DND-41 (cell line): ENCODE measurements at regions not wholly inside any gene's neighbourhood (a gene's known extent, or its start where the extent isn't known, plus 50 kb on each side); places are given as distances from the start of the nearest gene placed in this dataset.

ENCODE experiments used
- ATAC-seq: fragments of 200-7000 bp; cut with Tn5 transposase; 3 replicates; pipeline ENCODE4 v1.9.1; 2021; ENCODE audit warnings: low read depth; ENCODE audit not compliant: insufficient read depth
- DNase-seq: peaks from one replicate; pipeline ENCODE4 v3.0.0-alpha.2; 2020
- H2AFZ ChIP-seq: 2 replicates; pipeline ENCODE4 v1.6.0; 2012; ENCODE audit warnings: low read depth, low read length
- H3K27ac ChIP-seq: 2 replicates; pipeline ENCODE4 v1.5.1; 2012; ENCODE audit warnings: low read length, inconsistent platforms
- H3K27me3 ChIP-seq: fragments of 200-600 bp; sonication (generic); 2 replicates; pipeline ENCODE4 v1.6.0; 2012; ENCODE audit warnings: low read length, mild to moderate bottlenecking, inconsistent platforms; ENCODE audit not compliant: insufficient read depth, poor library complexity
- H3K36me3 ChIP-seq: 2 replicates; pipeline ENCODE4 v1.5.1; 2012; ENCODE audit warnings: low read length, inconsistent platforms; ENCODE audit not compliant: insufficient read depth
- H3K4me1 ChIP-seq: 2 replicates; pipeline ENCODE4 v1.5.1; 2012; ENCODE audit warnings: mild to moderate bottlenecking, low read length; ENCODE audit not compliant: insufficient read depth
- H3K4me2 ChIP-seq: 2 replicates; pipeline ENCODE4 v1.6.0; 2012; ENCODE audit warnings: mild to moderate bottlenecking, moderate library complexity, low read length, inconsistent platforms; ENCODE audit not compliant: insufficient read depth
- H3K4me3 ChIP-seq, 2 experiments: fragments of 200-600 bp in 1 of 2; shearing (Covaris generic) in 1 of 2; 2 replicates each; pipeline ENCODE4 v1.5.1; 2012 to 2016; ENCODE audit warnings: inconsistent platforms in 2 of 2, low read length in 2 of 2, mild to moderate bottlenecking in 2 of 2, low read depth in 1 of 2, moderate library complexity in 1 of 2
- H3K79me2 ChIP-seq: 2 replicates; pipeline ENCODE4 v1.6.0; 2012; ENCODE audit warnings: low read length, inconsistent platforms; ENCODE audit not compliant: insufficient read depth
- H3K9ac ChIP-seq: 2 replicates; pipeline ENCODE4 v1.6.0; 2012; ENCODE audit warnings: low read depth, mild to moderate bottlenecking, inconsistent platforms, low read length, moderate library complexity
- H3K9me3 ChIP-seq: 2 replicates; pipeline ENCODE4 v1.5.1; 2012; ENCODE audit warnings: low read length, moderate library complexity, mild to moderate bottlenecking, inconsistent platforms; ENCODE audit not compliant: insufficient read depth, severe bottlenecking
- H4K20me1 ChIP-seq: 2 replicates; pipeline ENCODE4 v1.6.0; 2012; ENCODE audit warnings: low read length; ENCODE audit not compliant: insufficient read depth
- EZH2 ChIP-seq: IDR thresholded peaks from 3 replicates; pipeline ENCODE4 v1.6.1; 2012; ENCODE audit warnings: borderline replicate concordance, low read depth, mild to moderate bottlenecking, moderate library complexity, low read length, inconsistent platforms; ENCODE audit not compliant: severe bottlenecking
- TF ChIP-seq, protein P1 (sequence below): IDR thresholded peaks from 2 replicates; pipeline ENCODE4 v1.5.1; 2012; ENCODE audit warnings: borderline replicate concordance, low read length, moderate library complexity, mild to moderate bottlenecking; ENCODE audit not compliant: poor library complexity, severe bottlenecking; ENCODE audit errors: extremely low read depth

DNA sequence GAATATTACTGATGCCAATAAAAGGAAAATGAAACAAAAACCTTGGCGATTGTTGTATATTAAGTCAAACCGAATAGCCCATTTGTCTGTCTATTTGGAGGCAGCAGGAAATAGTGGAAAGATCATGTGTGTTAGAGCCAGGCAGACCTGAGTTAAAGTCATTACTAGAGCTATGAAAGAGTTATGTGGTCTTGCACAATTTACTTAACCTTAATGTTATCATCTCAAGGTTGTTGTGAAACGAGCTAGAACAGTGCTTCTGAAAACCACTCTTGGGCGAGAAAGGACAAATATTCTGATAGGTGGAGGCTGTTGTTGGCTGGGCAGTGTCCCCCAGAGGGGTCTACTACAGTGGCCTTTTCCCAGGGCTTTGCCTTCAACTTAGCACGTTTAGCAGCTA, 60.0 kb upstream of the NUP160 start:
- Histone ChIP-seq H2AFZ (no peak overlapping the region), H3K4me2 (no peak overlapping the region)
- DNase-seq = no peak

DNA sequence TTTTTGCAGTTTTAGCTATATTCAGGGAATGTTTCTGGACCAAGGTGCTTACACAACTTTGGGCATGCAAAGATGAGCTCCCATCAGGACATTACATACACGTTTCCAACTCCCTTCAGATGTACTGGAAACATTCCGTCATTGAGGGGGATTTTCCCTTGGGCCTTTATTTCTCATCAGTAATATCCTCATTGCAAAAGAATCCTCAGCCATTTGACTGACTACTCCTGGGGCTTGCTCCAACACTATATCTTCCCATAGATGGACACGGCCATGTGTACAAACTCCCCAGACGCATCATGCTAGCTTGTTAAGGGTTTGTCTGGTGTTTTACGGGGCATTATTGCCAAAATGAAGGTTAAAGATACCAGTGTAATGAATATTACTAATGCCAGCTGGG, 59.3 kb upstream of the NUP160 start:
- no peak overlapping the region for H3K27ac ChIP-seq
- no peak for DNase-seq

More for the DNA sequence above, 60.0 kb upstream of the NUP160 start:
- TF ChIP-seq, protein P1, sequence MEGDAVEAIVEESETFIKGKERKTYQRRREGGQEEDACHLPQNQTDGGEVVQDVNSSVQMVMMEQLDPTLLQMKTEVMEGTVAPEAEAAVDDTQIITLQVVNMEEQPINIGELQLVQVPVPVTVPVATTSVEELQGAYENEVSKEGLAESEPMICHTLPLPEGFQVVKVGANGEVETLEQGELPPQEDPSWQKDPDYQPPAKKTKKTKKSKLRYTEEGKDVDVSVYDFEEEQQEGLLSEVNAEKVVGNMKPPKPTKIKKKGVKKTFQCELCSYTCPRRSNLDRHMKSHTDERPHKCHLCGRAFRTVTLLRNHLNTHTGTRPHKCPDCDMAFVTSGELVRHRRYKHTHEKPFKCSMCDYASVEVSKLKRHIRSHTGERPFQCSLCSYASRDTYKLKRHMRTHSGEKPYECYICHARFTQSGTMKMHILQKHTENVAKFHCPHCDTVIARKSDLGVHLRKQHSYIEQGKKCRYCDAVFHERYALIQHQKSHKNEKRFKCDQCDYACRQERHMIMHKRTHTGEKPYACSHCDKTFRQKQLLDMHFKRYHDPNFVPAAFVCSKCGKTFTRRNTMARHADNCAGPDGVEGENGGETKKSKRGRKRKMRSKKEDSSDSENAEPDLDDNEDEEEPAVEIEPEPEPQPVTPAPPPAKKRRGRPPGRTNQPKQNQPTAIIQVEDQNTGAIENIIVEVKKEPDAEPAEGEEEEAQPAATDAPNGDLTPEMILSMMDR = no peak
- TF ChIP-seq EZH2 = no peak
- no peak overlapping the region for H3K27ac ChIP-seq
- no peaks in the 10 kb centered on the region for H3K4me1 ChIP-seq
- no peaks in the 10 kb centered on the region for H4K20me1 ChIP-seq
- no peaks in the 10 kb centered on the region for H3K36me3 ChIP-seq
- H3K4me3 ChIP-seq = no peak overlapping the region
- H3K79me2 ChIP-seq = no peaks in the 10 kb centered on the region
- no peaks in the 10 kb centered on the region for H3K9me3 ChIP-seq
- ATAC-seq = no peak
- no peaks in the 10 kb centered on the region for H3K27me3 ChIP-seq
- no peak overlapping the region for H3K9ac ChIP-seq

DNA sequence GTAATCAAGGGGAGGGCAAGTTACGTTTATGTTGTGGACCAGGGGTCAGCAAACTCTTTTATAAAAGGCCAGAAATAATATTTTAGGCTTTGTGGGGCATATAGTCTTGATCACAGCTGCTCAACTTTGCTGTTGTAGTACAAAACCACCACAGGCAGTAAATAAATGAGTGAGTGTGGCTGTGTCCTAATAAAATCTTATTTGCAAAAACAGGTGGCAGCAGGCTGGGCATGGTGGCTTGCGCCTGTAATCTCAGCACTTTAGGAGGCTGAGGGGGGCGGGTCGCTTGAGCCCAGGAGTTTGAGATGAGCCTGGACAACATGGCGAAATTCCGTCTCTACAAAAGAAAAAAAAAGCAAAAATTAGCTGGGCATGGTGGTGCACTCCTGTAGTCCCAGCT, 57.9 kb upstream of the NUP160 start:
- H3K27ac ChIP-seq = no peak overlapping the region
- H3K4me2 ChIP-seq = no peak overlapping the region
- H3K36me3 ChIP-seq = no peaks in the 10 kb centered on the region
- no peaks in the 10 kb centered on the region for H3K79me2 ChIP-seq
- H2AFZ ChIP-seq = no peak overlapping the region
- H3K27me3 ChIP-seq = no peaks in the 10 kb centered on the region
- no peak overlapping the region for H3K9ac ChIP-seq
- H3K9me3 ChIP-seq = no peaks in the 10 kb centered on the region
- no peak for ATAC-seq
- H3K4me3 ChIP-seq = no peak overlapping the region
- no peak for DNase-seq
- no peak for TF ChIP-seq EZH2
- TF ChIP-seq, protein P1 = no peak
- no peaks in the 10 kb centered on the region for H4K20me1 ChIP-seq
- H3K4me1 ChIP-seq = no peaks in the 10 kb centered on the region

More for the DNA sequence above, 59.3 kb upstream of the NUP160 start:
- no peaks in the 10 kb centered on the region for H3K36me3 ChIP-seq
- no peaks in the 10 kb centered on the region for H3K9me3 ChIP-seq
- H3K27me3 ChIP-seq = no peaks in the 10 kb centered on the region
- no peaks in the 10 kb centered on the region for H4K20me1 ChIP-seq
- no peak overlapping the region for H3K4me2 ChIP-seq
- TF ChIP-seq EZH2 = no peak
- TF ChIP-seq, protein P1 = no peak
- no peak overlapping the region for H2AFZ ChIP-seq
- H3K4me3 ChIP-seq = no peak overlapping the region
- H3K79me2 ChIP-seq = no peaks in the 10 kb centered on the region
- ATAC-seq = no peak
- no peak overlapping the region for H3K9ac ChIP-seq
- H3K4me1 ChIP-seq = no peaks in the 10 kb centered on the region

DNA sequence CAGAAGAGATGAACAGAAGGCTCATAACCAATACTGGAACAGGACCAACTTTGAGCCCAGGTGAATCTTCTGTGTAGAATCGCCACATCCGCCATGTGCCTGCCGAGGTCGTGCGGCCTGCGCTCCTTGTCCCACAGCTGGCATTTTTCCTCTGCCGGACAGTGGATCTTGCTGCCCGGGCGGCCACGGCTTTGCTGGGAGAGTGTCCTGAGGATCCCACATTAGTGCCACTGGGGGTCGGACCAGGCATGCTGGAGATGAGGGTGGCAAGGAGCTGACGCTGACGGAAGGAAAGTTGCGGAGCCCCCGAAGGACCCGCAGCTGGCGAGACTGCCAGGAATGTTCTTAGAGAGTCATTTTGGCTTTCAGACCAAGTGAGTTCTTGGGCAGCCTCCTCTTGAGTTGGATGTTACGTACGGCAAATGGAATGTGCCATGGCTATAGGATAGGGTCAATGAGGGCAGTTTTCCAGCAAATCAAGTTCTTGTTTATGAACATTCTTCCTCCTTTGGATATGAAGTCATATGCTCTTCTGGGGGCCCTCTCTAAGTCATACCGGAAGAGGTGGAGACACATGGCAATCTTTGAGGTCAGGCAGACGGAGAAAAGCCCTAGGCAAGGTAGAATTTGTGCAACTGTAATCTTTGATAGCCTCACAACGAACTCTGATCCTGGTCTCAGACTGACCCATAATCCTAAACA, 57.4 kb upstream of the NUP160 start:
- no peaks in the 10 kb centered on the region for H3K4me1 ChIP-seq
- H3K9me3 ChIP-seq = no peaks in the 10 kb centered on the region
- H3K36me3 ChIP-seq = no peaks in the 10 kb centered on the region
- H3K4me2 ChIP-seq = no peak overlapping the region
- no peaks in the 10 kb centered on the region for H4K20me1 ChIP-seq
- no peak overlapping the region for H3K9ac ChIP-seq
- H3K4me3 ChIP-seq = no peak overlapping the region
- no peaks in the 10 kb centered on the region for H3K27me3 ChIP-seq
- no peak overlapping the region for H3K27ac ChIP-seq
- H3K79me2 ChIP-seq = no peaks in the 10 kb centered on the region
- ATAC-seq (no peak), DNase-seq (no peak)
- H2AFZ ChIP-seq = no peak overlapping the region
- TF ChIP-seq, protein P1 = no peak
- TF ChIP-seq EZH2 = no peak
